SW480 (cell line): ENCODE measurements at regions not wholly inside any gene's neighbourhood (a gene's known extent, or its start where the extent isn't known, plus 50 kb on each side); places are given as distances from the start of the nearest gene placed in this dataset.
A peak's percentile ranks its signal among the peaks of the same experiment; 100 is the strongest.
"Not testable (repeated sequence)": the region's sequence is repeated elsewhere in the genome, so short reads cannot be mapped to it uniquely, and the experiment has no call there.

ENCODE experiments used
- DNase-seq: peaks from one replicate; pipeline ENCODE4 v3.0.0-alpha.2; 2016; ENCODE audit warnings: low spot score

DNA sequence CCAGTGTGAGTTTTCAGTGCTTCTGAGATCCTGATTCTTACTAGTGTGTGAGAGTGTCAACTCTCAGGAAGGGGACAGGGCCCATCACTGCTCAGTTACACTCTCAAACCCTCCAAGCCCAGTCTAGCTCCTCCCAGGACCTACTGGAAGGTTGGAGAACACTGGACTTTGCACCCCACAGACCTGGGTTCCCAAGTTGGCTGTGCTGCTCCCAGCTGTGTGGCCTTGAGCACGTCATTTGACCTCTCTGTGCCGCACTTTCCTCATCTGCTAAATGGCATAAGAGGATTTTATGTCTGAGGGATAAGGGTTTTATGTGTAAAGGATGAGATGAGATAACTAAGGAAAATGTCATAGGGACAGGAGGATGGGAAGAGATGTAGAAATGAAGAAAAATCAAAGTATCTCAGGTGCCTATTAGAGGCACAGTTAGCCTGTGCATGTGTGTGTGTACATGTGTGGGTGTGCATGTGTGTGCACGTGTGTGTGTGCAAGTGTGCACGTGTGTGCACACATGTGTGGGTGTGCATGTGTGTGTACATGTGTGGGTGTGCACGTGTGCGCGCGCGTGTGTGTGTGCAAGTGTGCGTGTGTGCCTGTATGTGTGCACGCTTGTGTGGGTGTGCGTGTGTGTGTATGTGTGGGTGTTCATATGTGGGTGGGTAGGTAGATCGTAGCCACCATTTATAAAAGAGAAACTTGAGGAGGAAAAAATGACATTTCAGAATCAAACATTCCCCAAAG lies 108.0 kb upstream of the GRK3 start:
- not testable (repeated sequence) for DNase-seq

DNA sequence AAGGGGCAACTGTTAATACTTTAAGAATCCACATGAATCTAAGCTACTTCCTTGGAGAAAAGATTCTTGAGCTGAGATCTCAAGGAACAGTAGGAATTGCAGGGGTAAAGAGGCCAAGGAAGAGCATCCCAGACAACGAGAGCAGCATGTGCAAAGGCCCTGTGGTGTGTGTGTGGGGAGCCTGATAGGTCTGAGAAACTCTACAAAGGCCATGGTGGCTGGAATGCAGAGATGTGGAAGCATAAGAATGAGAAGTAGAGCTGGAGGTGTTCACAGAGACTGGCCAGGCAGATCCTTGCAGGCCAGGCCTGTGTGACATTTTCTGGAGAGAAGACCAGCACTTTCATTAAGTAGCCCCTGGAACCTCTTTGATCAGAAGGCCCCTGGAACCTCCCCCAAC lies 105.8 kb upstream of the GRK3 start:
- not testable (repeated sequence) for DNase-seq

DNA sequence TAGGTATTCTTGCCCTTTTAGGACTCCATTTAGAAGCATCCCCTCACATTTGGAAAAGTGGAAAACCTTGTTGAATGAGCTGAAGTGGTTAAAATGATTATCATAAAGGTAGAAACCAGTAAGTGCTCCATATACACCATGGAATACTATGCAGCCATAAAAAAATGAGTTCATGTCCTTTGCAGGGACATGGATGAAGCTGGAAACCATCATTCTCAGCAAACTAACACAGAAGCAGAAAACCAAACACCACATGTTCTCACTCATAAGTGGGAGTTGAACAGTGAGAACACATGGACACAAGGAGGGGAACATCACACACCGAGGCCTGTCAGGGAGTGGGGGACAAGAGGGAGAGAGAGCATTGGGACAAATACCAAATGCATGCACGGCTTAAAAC lies 103.8 kb upstream of the GRK3 start:
- not testable (repeated sequence) for DNase-seq

DNA sequence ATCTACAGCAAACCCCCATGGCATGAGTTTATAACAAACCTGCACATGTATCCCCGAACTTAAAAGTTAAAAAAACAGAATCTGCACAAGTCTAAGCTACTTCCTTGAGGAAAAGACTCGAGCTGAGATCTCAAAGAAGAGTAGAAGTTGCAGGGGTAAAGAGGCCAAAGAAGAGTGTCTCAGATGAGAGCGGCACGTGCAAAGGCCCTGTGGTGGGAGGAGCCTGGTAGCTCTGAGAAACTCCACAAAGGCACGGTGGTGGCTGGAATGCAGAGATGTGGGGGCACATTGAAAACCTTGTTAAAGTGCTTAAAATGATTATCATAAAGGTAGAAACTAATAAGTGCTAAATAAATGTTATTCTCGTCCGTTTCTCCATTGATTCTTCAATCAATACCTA lies 103.2 kb upstream of the GRK3 start:
- DNase-seq: no peak

DNA sequence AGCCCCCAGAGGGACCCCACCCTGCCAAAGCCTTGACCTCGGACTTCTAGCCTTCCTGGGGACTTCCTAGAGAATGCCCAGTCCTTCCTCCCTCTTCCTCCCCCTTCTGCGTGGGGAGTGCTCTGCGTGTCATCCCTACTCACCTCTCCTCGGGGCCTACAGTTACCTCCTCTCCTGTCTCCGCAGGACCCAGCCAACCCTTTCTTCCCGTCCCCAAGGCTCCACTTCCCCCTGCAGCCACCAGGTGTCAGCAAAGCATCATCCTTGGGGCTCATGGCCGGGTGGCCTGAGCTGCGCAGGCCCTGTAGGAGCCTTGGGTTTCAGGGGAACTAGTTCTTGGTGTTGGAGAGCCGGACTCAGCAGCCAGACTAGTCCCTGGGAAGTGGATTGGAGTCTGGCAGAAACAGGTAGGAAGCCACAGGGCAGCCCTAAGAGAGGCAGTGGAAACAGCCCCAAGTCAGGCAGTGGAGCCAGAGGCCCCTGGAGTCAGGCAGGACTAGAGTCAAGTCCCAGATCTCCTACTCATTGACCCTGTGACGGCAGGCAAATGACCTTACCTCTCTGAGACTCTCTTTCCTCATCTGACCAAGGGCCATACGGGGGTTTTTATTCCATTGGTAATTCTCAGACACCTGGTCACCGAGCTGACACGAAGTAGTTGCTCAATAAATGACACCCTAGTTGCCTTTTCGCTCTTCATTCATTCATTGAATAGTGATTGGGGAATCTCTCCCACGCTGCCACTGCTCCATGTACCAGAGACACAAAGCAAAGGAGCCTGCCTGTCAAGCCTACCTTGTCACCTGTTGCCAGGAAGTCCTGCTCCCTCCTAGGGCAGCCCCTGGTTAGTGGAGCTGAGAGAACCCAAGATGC lies 101.8 kb upstream of the GRK3 start:
- DNase-seq: peak; percentile 42

DNA sequence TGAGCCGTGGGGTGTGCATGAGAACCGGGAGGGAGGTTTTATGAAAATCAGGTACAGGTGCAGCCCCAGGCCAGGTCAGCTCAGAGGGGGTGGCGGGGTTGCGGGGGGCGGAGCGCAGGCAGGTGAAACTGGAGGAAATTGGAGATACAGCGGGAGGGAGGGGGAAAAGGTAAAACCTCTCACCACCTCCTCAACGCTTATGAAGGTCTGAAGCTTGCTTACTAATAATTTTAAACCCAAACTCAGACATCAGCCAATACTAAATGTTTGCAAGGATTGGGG lies 101.2 kb upstream of the GRK3 start:
- DNase-seq: not testable (repeated sequence)

DNA sequence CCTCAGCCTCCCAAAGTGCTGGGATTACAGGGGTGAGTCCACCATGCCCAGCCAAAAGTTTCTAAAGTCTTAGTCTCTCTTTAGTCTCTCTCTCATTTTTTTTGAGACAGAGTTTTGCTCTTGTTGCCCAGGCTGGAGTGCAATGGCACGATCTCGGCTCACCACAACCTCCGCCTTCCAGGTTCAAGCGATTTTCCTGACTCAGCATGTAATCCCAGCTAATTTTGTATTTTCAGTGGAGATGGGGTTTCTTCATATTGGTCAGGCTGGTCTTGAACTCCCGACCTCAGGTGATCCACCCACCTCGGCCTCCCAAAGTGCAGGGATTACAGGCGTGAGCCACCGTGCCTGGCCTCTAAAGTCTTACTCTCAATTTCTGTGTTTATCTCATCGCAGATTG lies 100.1 kb upstream of the GRK3 start:
- DNase-seq: not testable (repeated sequence)

DNA sequence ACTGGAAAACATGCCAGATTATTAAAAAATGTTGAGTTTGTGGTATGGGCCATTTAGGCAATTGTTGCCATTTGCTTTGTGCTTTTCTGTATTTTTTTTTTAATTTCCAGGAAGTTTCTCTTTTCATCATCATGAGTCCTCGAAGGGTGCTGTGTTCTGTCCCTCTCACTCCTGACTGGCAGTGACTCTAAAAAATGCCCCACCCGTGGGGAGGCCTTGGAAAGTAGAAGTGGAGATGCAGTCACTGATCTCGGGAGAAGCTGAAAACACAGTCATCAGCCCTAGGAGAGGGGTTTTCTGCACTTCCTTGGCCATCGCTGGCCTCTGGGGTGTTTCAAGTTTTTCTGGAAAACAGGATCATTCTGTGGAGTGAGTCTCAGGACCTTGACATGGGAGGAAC lies 98.5 kb upstream of the GRK3 start:
- no peak for DNase-seq

DNA sequence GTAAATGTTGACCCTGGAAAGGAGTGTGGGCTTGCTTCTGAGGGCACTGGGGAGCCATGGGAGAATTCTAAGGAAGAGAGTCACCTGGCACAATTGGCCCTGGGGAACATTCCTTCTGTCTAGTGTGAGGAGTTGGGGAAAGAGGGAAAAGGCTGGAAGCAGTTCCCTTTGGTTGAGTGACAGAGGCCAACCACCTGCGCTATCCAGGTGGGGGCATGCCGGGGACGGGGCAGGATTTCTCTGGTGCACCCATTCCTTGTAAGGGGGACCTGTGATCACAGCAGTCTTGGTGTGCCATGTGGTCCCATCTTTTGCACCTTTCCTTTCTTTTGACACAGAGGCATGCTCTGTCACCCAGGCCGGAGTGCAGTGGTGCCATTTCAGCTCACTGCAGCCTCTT lies 92.1 kb upstream of the GRK3 start:
- no peak for DNase-seq

DNA sequence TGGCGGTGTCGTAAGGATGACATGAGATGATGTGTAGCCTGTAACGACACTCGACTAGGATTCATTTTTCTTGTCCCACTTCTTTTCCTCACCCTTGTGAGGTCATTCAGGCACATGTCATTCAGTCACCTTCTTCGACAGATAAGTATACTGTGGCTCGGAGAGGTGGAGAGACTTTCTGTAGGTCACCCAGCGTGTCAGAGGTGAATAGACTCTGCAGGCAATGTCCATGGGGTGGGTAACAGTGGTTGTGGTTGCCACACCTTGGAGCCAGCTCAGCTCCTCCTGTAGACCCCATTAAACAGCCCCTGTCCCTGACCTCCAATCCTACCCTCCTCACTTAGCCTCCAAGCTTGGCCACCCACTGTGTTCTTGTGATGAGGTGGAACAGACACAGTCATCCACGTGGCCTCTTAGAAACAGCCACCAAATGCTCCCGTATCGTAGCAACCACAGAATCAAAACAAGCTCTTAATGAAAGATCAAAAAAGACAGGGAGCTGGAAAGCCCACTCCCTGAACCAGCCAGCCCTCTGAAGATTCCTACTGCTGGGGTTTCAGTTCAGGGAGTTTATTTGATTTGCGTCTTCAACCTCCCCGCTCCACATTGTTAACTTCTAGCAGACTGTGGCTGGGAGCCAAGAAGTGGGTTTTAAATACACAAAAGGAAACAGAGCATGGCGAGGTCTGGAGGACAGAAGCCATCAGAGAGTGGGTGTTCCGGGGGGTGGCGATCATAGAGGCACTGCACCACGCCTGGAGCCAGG lies 89.0 kb upstream of the GRK3 start:
- DNase-seq: peak; percentile 31

DNA sequence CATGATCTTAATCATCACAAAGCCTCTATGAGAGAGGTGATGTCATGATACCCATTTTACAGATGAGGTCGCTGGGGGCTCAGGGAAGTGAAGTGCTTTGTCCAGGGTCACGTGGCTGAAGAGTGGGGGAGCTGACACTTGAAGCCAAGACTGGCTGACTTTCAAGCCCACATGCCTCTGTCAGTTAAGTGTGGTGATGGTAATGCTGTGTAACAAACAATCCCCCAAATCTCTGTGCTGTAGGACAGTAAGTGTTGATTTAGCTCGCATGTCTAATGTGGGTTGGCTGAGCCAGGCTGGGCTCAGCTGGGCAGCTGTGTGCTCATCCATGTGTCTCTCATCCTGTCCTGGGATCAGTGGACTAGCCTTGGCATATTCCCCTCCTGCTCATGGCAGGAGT lies 87.1 kb upstream of the GRK3 start:
- DNase-seq: no peak

DNA sequence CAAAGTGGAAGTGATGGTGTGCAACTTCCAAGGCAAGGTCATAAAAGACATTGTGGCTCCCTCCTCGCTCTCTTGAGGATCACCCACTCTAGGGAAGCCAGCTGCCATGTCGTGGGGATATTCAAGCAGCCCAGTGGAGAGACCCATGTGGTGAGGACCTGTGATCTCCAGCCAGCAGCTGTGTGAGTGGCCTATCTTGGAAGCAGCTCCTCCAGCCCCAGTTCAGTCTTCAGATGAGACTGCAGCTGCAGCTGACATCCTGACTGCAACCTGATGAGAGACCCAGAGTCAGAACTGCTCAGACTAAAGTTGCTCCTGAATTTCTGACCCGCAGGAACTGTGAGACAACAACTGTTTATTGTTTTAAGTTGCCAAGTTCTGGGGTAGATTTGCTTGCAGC lies 86.4 kb upstream of the GRK3 start:
- DNase-seq: no peak

DNA sequence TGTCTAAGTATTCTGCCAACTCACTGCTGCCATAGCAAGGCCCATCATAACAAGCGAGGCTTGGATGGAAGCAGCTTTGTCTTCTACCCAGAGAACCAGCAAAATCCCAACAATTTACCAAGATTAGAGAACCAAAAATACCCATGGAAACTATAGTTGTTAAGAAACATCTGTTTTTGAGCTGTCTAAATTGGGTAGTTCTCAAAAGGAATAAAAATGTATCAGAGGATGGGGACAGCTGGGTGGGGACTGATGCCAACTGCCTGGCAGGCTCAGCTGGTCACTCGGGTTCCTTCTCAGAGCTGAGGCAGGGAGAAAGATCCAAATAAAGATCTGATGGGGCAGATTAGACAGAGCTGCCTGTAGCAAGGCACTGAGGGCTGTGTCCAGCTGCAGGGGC lies 85.9 kb upstream of the GRK3 start:
- DNase-seq: no peak

DNA sequence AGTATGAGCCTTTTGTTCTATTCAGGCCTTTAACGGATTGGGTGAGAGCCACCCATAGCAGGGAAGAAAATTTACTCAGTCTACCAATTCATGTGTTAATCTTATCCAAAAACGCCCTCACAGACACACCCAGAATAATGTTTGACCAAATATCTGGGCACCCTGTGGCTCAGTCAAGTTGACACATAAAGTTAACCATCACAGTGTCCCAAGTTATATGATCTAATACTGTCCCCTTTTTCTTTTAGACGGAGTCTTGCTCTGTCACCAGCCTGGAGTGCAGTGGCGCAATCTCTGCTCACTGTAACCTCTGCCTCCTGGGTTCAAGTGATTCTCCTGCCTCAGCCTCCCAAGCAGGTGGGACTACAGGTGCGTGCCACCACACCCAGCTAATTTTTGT lies 83.6 kb upstream of the GRK3 start:
- not testable (repeated sequence) for DNase-seq

DNA sequence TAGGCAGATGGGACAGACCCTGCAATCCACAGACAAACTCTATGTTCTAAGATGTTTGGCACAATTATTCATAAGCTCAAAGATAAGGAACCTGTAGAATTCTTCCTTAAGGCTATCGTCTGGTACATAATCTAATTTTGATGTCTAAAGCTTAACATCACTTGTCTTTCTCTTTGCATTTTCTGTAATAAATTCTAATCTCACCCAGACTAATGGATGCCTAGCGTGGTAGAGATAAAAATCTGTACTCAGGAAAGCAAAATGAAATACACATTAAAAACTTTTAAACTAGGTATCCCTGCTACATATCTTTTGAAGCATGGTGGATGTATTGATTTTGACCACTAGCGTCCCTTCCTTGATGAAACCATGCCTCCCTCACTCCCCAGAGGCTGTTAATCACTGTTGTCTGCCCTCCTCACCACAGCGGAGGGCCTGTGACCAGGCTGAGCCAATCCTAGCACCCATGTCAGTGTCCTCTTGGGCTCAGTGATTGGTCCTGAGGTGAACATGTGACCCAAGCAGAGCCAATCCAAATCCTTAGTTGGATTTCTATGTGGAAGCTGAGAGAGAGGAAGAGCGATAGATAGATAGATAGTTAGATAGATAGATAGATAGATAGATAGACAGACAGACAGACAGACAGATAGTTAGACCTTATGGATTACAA lies 82.2 kb upstream of the GRK3 start:
- DNase-seq: no peak

DNA sequence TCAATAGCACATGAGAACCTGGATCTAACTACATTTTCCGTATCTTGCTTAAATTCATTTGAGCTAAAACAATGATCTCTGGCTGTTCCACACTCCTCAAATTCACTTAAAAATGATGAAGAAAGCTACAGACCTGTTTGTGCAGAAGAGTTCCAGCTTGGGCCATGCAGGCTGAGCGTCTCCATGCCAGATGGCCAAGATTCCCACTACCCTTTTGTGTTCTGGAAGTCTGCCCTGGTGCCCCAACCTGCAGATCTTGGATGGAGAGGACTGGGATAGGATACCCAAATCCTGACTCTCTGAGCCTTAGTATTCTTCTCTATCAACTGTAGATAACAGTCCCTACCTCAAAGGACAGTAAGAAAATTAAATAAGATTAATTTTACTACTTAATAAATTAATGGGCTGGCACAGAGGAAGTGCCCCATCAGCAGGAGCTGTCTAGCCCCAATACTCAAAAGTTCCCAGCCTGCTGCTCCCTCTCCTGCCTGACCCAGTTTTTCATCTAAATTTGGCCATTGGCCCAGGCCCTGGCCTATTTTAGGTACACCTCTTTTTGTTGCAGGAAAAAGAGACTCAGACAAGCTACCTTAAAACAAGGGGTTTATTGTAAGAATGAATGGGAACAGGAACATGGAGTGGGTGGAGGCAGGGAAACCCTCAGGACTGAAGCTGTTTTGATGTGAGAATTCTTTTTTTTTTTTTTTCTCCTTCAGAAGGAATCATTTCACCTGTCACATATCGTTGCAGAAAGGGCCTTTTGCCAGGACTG lies 81.4 kb upstream of the GRK3 start:
- DNase-seq: peak; percentile 13

DNA sequence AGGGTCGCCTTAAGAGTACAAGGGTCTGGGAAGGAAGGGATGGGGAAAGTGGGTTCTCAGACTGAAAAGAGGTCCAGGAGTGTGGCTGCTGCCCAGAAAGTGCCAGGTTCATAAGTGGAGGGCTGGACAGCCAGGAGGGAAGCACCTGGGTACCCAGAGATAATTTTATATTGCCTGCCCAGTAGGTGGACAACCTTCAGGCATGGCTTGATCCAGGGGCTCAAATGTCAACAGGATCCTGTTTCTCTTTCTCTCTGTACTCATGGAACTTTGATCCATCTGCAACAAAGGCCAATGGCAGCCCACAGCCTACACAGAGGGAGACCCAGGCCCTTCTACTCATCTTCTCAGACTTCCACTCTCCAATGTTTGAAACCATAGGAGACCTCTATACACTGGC lies 80.5 kb upstream of the GRK3 start:
- DNase-seq: no peak

DNA sequence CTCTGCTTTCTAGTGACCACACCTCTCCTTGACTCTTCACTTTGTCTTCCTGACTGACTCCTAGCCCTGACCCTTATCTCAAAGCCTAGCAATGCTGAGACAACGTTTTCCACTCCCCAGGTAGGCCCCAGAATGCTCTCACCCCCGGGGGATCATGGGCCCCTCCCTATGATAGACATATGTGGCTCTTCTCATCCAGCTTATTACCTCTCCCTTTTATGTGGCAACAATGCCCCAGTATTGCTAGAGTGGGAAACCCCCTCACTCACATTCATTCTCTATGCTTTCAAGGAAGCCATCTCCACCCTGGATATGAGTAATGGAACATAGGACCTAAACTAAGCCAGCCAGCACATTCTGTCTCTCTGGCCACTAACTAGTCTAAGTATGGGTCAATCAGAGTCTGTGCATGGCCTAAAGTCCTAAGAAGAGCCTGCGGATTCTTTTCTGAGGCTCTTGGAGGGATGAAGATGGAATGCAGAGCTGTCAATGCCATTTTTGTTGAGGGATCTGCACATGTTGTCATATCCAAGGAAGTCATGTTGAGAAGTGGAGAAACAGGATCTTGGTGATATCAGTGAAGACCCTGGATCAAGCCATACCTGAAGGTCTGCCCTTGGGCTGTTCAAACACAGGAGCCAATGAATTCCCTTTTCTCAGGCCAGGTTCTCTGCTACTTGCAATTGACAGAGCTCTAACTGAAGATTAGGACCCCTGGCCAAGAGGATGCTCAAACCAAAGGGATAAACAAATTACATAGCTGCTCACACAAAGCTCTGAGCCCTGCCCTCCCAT lies 79.8 kb upstream of the GRK3 start:
- DNase-seq: no peak

DNA sequence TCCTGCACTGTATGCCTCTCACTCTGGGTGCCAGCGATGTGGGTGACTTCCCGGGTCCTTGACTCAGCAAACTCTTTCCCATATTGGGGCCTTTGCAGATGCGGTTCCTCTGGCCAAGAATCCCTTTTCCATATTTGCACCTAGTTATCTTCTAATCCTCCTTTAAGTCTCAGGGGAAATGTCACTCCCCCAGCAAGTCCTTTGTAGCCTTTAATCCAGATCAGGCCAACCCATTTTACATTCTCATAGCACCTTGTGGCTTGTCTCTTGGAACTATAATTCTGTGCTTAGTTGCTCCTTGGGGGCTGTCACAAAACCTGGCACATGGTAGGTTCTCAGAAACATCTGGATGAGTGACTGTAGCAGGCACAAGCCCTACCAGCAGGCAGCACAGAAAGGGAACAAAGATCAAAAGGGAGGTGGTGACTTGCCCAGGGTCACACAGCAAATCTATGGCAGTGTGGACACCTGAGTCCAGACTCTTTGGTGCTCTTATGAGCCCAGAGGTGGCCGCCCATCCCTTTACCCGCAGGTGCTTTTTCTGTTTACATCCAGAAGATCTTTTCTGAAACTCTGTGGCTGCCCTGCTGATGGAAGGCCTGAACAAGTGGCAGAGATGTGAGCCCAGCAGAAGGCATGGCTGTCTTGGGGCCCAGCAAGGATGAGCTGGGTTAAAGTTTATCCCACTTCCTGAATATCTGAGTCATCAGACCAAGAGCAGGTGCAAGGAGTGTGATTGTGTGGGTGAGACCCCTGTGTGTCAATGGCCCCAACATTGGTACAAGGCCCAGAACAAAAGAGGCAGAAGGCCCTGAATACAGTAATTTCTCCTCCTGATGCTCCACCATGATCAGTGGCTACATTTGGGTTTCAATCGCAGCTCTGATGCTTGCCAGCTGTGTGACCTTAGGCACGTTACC lies 78.6 kb upstream of the GRK3 start:
- peak; percentile 29 for DNase-seq

DNA sequence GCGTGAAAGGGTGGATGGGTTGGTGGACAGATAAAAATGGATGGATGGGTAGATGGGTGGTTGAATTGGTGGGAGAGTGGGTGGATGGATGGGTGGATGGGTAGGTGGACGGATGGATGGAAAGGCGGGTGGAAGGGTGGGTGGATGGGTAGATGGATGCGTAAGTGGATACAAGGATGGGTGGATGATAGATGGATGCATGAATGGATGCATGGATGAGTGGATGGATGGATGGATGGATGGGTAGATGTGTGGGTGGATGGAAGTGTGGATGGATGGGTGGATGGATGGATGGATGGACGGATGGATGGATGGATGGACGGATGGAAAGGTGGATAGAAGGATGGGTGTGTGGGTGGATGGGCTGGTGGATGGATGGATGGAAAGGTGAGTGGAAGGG lies 77.0 kb upstream of the GRK3 start:
- DNase-seq: no peak
